Activated naive CD4-positive, alpha-beta T cell treated with anti-CD3 and anti-CD28 coated beads for 36 hours (primary cell): ENCODE measurements at regions not wholly inside any gene's neighbourhood (a gene's known extent, or its start where the extent isn't known, plus 50 kb on each side); places are given as distances from the start of the nearest gene placed in this dataset.

Source experiments
- CTCF ChIA-PET: fragments of 350-600 bp; sonication (Branson Sonifier 250); formaldehyde crosslinking; loops from one replicate; lab custom pipeline; 2021; ENCODE audit warnings: antibody characterized with exemption; lab: Charles Lee
- DNase-seq: peaks from one replicate; pipeline ENCODE4 v3.0.0-alpha.2; 2020
- H3K27ac Mint-ChIP-seq: one replicate; pipeline ENCODE4 v1.8.0; 2021; ENCODE audit warnings: mild to moderate bottlenecking, mixed read lengths
- H3K27me3 Mint-ChIP-seq: one replicate; pipeline ENCODE4 v1.8.0; 2021; ENCODE audit warnings: low read depth, mixed read lengths
- H3K36me3 Mint-ChIP-seq: one replicate; pipeline ENCODE4 v1.8.0; 2021; ENCODE audit warnings: low read depth, mixed read lengths
- H3K4me1 Mint-ChIP-seq: one replicate; pipeline ENCODE4 v1.8.0; 2021; ENCODE audit warnings: low read depth, mixed read lengths
- H3K4me3 Mint-ChIP-seq: one replicate; pipeline ENCODE4 v1.8.0; 2021; ENCODE audit warnings: mild to moderate bottlenecking, moderate library complexity, mixed read lengths
- H3K9me3 Mint-ChIP-seq: one replicate; pipeline ENCODE4 v1.8.0; 2021; ENCODE audit warnings: mixed read lengths
- intact Hi-C: fragments of 100-400 bp; cut with micrococcal nuclease; formaldehyde crosslinking; loops from one replicate; pipeline ENCODE4 v1.15.1; 2023

DNA sequence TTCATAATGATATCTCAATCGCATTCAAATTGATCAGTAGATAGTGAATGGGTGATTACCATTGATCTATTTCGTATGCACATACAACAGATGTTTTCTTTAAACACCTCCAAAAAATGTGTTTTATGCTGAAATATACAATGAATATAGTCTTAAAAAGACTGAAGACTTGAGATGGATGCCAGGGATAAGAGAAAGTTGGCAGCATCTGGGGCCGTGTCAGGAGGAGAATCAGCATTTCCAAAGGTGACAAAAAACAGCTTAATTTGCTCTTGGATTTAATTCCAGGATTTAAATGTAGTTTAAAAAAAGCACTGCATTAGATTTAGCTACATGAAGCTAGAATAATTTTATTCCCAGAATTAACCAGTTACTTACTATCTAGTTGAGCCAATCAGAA lies 199.7 kb upstream of the CNTN3 start:
- Mint-ChIP-seq H3K9me3 (peaks cover 8% of the 10 kb centered on the region), H3K4me1 (no peaks in the 10 kb centered on the region), H3K27ac (no peak overlapping the region), H3K4me3 (no peak overlapping the region), H3K27me3 (no peaks in the 10 kb centered on the region), H3K36me3 (no peaks in the 10 kb centered on the region)
- no peak for DNase-seq
- CTCF ChIA-PET, result no interaction called here
- intact Hi-C loops, result no loop called here

DNA sequence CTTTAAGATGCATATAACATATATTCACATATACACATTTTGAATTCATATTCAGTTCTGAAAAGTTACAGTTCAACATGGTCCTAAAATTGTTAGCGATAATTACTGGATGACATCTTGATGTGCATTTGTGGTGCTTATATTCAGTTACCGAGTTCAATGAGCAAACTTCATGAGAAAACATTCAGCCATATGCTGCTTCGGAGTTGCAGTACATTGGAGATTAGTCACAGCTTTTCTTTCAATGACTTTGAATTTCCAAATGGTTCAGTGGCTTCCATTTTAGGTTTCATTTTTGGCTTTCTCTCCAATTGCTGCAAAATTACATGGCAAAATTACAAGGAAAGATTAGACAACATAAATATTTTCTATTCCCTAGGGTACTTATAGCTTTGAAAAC lies 198.3 kb upstream of the CNTN3 start:
- H3K36me3 Mint-ChIP-seq, result no peaks in the 10 kb centered on the region
- CTCF ChIA-PET, result no interaction called here
- H3K27me3 Mint-ChIP-seq, result no peaks in the 10 kb centered on the region
- no peak overlapping the region for H3K27ac Mint-ChIP-seq
- H3K4me3 Mint-ChIP-seq, result no peak overlapping the region
- H3K4me1 Mint-ChIP-seq, result no peaks in the 10 kb centered on the region
- DNase-seq, result no peak
- intact Hi-C loops, result no loop called here
- H3K9me3 Mint-ChIP-seq, result peaks cover 7% of the 10 kb centered on the region

- Mint-ChIP-seq H3K9me3 (peaks cover 7% of the 10 kb centered on the region), H3K27me3 (no peaks in the 10 kb centered on the region), H3K4me3 (no peak overlapping the region), H3K4me1 (no peaks in the 10 kb centered on the region), H3K36me3 (no peaks in the 10 kb centered on the region), H3K27ac (no peak overlapping the region)
- intact Hi-C loops, result no loop called here
- DNase-seq, result no peak
- CTCF ChIA-PET, result no interaction called here
Observed at GRCh38 chr3:74808506-74809275, 194.2 kb upstream of the CNTN3 start.

DNA sequence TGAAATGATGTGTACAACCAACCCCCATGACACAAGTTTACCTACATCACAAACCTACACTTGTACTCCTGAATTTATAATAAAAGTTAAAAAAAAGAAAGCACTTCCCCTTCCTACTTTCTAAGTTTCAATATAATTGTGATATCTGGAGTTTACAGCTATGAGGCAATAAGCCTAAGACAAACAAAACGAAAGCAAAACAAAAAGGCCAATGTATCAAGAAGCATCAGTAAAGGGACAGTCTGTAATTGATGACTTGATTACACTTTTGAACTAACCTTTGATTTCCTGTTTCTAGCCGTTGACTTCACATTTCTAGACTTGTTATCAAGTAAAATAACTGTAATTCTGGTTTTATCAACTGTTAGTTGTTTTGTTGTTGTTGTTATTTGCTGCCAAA lies 187.5 kb upstream of the CNTN3 start:
- peaks cover 13% of the 10 kb centered on the region for H3K9me3 Mint-ChIP-seq
- CTCF ChIA-PET, result no interaction called here
- H3K27ac Mint-ChIP-seq, result no peak overlapping the region
- DNase-seq, result no peak
- H3K4me3 Mint-ChIP-seq, result no peak overlapping the region
- intact Hi-C loops, result no loop called here
- no peaks in the 10 kb centered on the region for H3K36me3 Mint-ChIP-seq
- H3K4me1 Mint-ChIP-seq, result no peaks in the 10 kb centered on the region
- no peaks in the 10 kb centered on the region for H3K27me3 Mint-ChIP-seq

DNA sequence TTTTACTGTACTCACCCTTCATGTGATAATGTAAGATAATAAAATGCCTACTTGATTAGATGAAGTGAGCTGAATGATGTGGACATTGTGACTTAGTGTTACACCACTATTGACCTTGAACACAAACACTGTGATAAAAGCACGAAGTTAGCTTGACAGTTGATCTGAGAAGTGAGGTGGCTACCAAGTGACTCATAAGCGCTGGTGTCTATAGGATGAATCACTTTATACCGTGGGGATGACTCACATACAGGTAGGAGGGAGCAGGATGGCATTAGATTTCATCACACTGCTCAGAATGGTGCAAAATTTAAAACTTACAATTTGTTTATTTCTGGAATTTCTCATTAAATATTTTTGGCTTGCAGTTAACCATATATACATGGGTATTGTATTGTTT lies 174.7 kb upstream of the CNTN3 start:
- H3K36me3 Mint-ChIP-seq, result no peaks in the 10 kb centered on the region
- no peak overlapping the region for H3K27ac Mint-ChIP-seq
- no peaks in the 10 kb centered on the region for H3K4me1 Mint-ChIP-seq
- peaks cover 8% of the 10 kb centered on the region for H3K9me3 Mint-ChIP-seq
- CTCF ChIA-PET, result no interaction called here
- no peak for DNase-seq
- intact Hi-C loops, result no loop called here
- no peaks in the 10 kb centered on the region for H3K27me3 Mint-ChIP-seq
- no peak overlapping the region for H3K4me3 Mint-ChIP-seq

- H3K27ac Mint-ChIP-seq, result no peak overlapping the region
- no peak overlapping the region for H3K4me3 Mint-ChIP-seq
- no peaks in the 10 kb centered on the region for H3K4me1 Mint-ChIP-seq
- H3K27me3 Mint-ChIP-seq, result no peaks in the 10 kb centered on the region
- DNase-seq, result no peak
- H3K36me3 Mint-ChIP-seq, result no peaks in the 10 kb centered on the region
- CTCF ChIA-PET, result no interaction called here
- peaks cover 12% of the 10 kb centered on the region for H3K9me3 Mint-ChIP-seq
- intact Hi-C loops, result no loop called here
Observed at GRCh38 chr3:74787011-74787410, 172.6 kb upstream of the CNTN3 start.

DNA sequence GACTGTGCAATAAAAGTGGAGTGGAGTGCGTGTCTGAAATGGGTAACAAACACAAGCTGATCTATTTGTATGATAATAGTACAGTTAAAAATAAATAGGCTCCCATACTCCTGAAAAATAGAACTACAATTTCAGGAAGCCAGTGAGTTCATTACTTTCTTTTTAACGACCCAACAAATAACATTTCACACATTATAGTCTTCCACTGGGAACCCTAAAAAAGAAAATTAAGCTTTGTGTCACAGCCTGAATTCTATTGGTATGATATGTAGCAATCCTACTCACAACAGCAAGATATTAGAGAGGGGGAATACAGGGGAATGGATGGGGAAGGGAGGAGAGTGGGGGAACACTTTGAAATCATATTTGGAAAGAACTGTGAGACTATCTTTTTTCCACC lies 156.9 kb upstream of the CNTN3 start:
- H3K36me3 Mint-ChIP-seq, result no peaks in the 10 kb centered on the region
- H3K9me3 Mint-ChIP-seq, result peaks cover 9% of the 10 kb centered on the region
- H3K4me3 Mint-ChIP-seq, result no peak overlapping the region
- DNase-seq, result no peak
- no peaks in the 10 kb centered on the region for H3K27me3 Mint-ChIP-seq
- intact Hi-C loops, result no loop called here
- CTCF ChIA-PET, result no interaction called here
- no peaks in the 10 kb centered on the region for H3K4me1 Mint-ChIP-seq
- no peak overlapping the region for H3K27ac Mint-ChIP-seq

DNA sequence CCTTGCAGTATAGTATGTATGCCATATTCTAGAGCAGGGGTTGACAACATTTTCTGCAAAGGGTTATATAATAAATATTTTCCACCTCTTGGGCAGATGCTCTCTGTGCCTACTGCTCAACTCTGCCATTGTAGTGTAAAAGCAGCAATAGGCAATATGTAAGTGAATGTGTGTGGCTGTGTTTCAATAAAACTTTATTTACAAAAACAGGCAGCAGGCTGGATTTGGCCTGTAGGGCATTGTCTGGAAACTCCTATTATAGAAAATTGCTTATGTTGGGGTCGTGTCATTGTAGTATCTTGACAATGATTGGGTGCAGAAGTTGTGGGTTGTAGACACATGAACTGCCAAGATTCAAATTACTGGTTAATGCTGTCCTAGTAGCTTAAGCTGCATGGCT lies 153.6 kb upstream of the CNTN3 start:
- H3K4me3 Mint-ChIP-seq, result no peak overlapping the region
- H3K36me3 Mint-ChIP-seq, result no peaks in the 10 kb centered on the region
- intact Hi-C loops, result no loop called here
- no peak for DNase-seq
- H3K27me3 Mint-ChIP-seq, result no peaks in the 10 kb centered on the region
- peaks cover 6% of the 10 kb centered on the region for H3K9me3 Mint-ChIP-seq
- H3K27ac Mint-ChIP-seq, result no peak overlapping the region
- H3K4me1 Mint-ChIP-seq, result no peaks in the 10 kb centered on the region
- CTCF ChIA-PET, result interaction anchor here (0.6 kb wide), 1 partner anchor 992 kb away, joined by 3 read pairs; no protein-coding TSS in a partner anchor

DNA sequence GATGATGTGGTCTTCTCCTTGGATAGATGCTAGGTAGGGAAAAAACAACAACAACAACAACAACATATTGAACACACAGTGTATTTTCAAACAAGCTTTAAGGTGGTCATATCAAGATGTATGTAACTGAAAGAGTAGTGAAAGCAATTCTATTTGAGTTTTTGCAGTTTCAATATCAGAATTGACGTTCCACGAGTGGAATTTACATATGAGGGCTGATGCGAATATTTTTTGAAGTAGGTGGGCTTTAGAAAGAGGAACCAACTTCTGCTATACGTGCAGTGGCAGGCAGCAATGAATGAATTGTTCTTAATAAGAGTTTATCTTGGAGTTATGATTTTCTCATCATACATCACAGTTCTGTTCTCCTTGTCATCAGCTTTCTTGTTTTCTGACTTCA lies 151.9 kb upstream of the CNTN3 start:
- H3K9me3 Mint-ChIP-seq, result peaks cover 5% of the 10 kb centered on the region
- H3K4me3 Mint-ChIP-seq, result no peak overlapping the region
- CTCF ChIA-PET, result no interaction called here

GRCh38 chr3:74763830-74764229 lies 149.4 kb upstream of the CNTN3 start:
- H3K4me3 Mint-ChIP-seq, result no peak overlapping the region
- no peaks in the 10 kb centered on the region for H3K27me3 Mint-ChIP-seq
- DNase-seq, result no peak
- no peaks in the 10 kb centered on the region for H3K4me1 Mint-ChIP-seq
- CTCF ChIA-PET, result no interaction called here
- H3K36me3 Mint-ChIP-seq, result no peaks in the 10 kb centered on the region
- intact Hi-C loops, result no loop called here
- no peak overlapping the region for H3K27ac Mint-ChIP-seq
- H3K9me3 Mint-ChIP-seq, result peaks cover 5% of the 10 kb centered on the region

More for the DNA sequence above, 151.9 kb upstream of the CNTN3 start:
- Mint-ChIP-seq H3K27ac (no peak overlapping the region), H3K36me3 (no peaks in the 10 kb centered on the region), H3K4me1 (no peaks in the 10 kb centered on the region), H3K27me3 (no peaks in the 10 kb centered on the region)
- no peak for DNase-seq
- intact Hi-C loops, result no loop called here

GRCh38 chr3:74756674-74757073 lies 142.2 kb upstream of the CNTN3 start:
- Mint-ChIP-seq H3K9me3 (peaks cover 8% of the 10 kb centered on the region), H3K36me3 (no peaks in the 10 kb centered on the region), H3K4me1 (no peaks in the 10 kb centered on the region), H3K27ac (no peak overlapping the region), H3K27me3 (no peaks in the 10 kb centered on the region), H3K4me3 (no peak overlapping the region)
- intact Hi-C loops, result no loop called here
- CTCF ChIA-PET, result no interaction called here
- DNase-seq, result no peak

DNA sequence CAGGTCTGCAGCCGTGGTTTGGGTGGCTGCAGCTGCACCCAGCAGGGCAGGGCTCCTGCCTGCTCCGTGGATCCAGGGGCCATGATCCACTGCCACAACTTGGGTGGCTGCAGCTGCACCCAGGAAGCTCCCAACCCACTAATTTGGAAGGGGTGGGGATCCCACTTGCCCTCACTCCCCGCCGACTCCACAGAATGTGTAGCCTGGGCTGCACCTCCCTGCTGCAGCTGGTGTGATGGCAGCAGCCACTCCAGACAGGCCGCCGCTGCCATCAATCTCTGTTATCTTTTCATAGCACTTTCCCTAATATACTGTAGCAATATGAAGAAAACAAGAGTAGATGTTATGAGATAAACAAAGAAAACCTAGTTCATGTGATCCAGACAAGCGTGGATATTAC lies 137.8 kb upstream of the CNTN3 start:
- DNase-seq, result no peak
- Mint-ChIP-seq H3K27ac (no peak overlapping the region), H3K9me3 (peaks cover 11% of the 10 kb centered on the region), H3K4me3 (no peak overlapping the region), H3K4me1 (no peaks in the 10 kb centered on the region), H3K36me3 (no peaks in the 10 kb centered on the region), H3K27me3 (no peaks in the 10 kb centered on the region)
- CTCF ChIA-PET, result no interaction called here
- intact Hi-C loops, result no loop called here

DNA sequence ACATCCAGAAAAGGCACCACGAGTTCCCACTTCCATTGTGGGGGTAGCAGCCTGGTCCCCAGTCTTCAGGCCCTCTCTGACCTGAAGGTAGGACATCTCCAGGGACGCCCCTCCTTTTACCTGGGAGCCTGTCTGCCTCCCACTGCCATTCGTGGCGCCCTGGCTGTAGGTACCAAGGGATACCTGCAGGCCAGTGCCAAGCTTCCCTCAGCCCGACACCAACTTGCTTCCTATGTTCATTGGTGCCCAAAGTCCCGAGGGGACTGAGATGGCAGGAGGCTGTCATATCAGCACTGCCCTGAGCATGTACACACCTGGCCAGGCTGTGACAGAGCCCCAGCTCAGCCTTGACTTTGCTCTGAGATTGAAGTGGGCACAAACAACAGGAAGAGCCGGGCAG lies 137.3 kb upstream of the CNTN3 start:
- peaks cover 11% of the 10 kb centered on the region for H3K9me3 Mint-ChIP-seq
- no peaks in the 10 kb centered on the region for H3K27me3 Mint-ChIP-seq
- intact Hi-C loops, result no loop called here
- H3K27ac Mint-ChIP-seq, result no peak overlapping the region
- no peaks in the 10 kb centered on the region for H3K4me1 Mint-ChIP-seq
- CTCF ChIA-PET, result no interaction called here
- no peaks in the 10 kb centered on the region for H3K36me3 Mint-ChIP-seq
- DNase-seq, result no peak
- no peak overlapping the region for H3K4me3 Mint-ChIP-seq
